Neural progenitor cell (in vitro differentiated cells): ENCODE measurements at regions not wholly inside any gene's neighbourhood (a gene's known extent, or its start where the extent isn't known, plus 50 kb on each side); places are given as distances from the start of the nearest gene placed in this dataset.

ENCODE experiments used
- CTCF ChIP-seq: fragments of 200-600 bp; sonication (generic); IDR thresholded peaks from 2 replicates; pipeline ENCODE4 v1.5.1; 2017; ENCODE audit warnings: antibody characterized with exemption, mild to moderate bottlenecking
- EZH2 ChIP-seq: fragments of 200-600 bp; sonication (generic); IDR thresholded peaks from 2 replicates; pipeline ENCODE4 v1.6.1; 2017; ENCODE audit warnings: antibody characterized with exemption, mild to moderate bottlenecking, moderate library complexity
- EZH2phosphoT487 ChIP-seq: fragments of 200-600 bp; sonication (generic); IDR thresholded peaks from 2 replicates; pipeline ENCODE4 v1.6.1; 2017; ENCODE audit warnings: antibody characterized with exemption

GRCh38 chr14:54197369-54197768, 199.4 kb upstream of the CDKN3 start:
- TF ChIP-seq CTCF (no peak), EZH2phosphoT487 (no peak), EZH2 (no peak)
